PC-9 (cell line): ENCODE measurements at regions not wholly inside any gene's neighbourhood (a gene's known extent, or its start where the extent isn't known, plus 50 kb on each side); places are given as distances from the start of the nearest gene placed in this dataset.

Experiments used
- BruUV-seq: library from RNA; stranded (reverse); fragments of 400-500 nt; replicated peaks from 2 replicates; lab custom pipeline; 2021; lab: Mats Ljungman, UMichigan
- CTCF ChIA-PET: fragments of 300-600 bp; sonication (Branson Sonifier 250); formaldehyde crosslinking; loops from one replicate; lab custom pipeline; 2022; ENCODE audit warnings: antibody characterized with exemption; lab: Charles Lee
- POLR2A ChIA-PET: fragments of 300-600 bp; sonication (Branson Sonifier 250); formaldehyde crosslinking; loops from one replicate; lab custom pipeline; 2022; ENCODE audit warnings: antibody characterized with exemption; ENCODE audit not compliant: unreplicated experiment; lab: Charles Lee
- DNase-seq, 2 experiments: peaks; one replicate each; pipeline versions ENCODE4 v3.0.0 to v3.0.0-alpha.2; 2015 to 2022; ENCODE audit warnings: mixed read lengths in 1 of 2
- H2AFZ ChIP-seq: fragments of 200-600 bp; sonication (generic); 2 replicates; pipeline ENCODE4 v1.8.1; 2017; ENCODE audit warnings: antibody characterized with exemption
- H3F3A ChIP-seq: fragments of 200-600 bp; sonication (generic); 2 replicates; pipeline ENCODE4 v1.8.1; 2017; ENCODE audit warnings: antibody characterized with exemption, mild to moderate bottlenecking, low read depth; ENCODE audit not compliant: insufficient read depth
- H3K27ac ChIP-seq: fragments of 200-600 bp; sonication (generic); 2 replicates; pipeline ENCODE4 v1.6.1; 2016; ENCODE audit warnings: mixed run types
- H3K27me3 ChIP-seq: fragments of 200-600 bp; sonication (generic); 2 replicates; pipeline ENCODE4 v1.6.1; 2016; ENCODE audit warnings: low read depth, mixed run types; ENCODE audit not compliant: insufficient read depth
- H3K36me3 ChIP-seq: fragments of 200-600 bp; sonication (generic); 2 replicates; pipeline ENCODE4 v1.6.1; 2016; ENCODE audit warnings: low read depth, mixed run types
- H3K4me1 ChIP-seq: fragments of 200-600 bp; sonication (generic); replicated peaks from 2 replicates; pipeline ENCODE4 v1.6.1; 2016; ENCODE audit warnings: mixed run types; ENCODE audit not compliant: insufficient read depth
- H3K4me2 ChIP-seq: fragments of 200-600 bp; sonication (generic); 2 replicates; pipeline ENCODE4 v1.6.1; 2017; ENCODE audit warnings: mixed run types
- H3K4me3 ChIP-seq: fragments of 200-600 bp; sonication (generic); 2 replicates; pipeline ENCODE4 v1.6.1; 2016; ENCODE audit warnings: mixed run types
- H3K79me2 ChIP-seq: fragments of 200-600 bp; sonication (generic); 2 replicates; pipeline ENCODE4 v1.6.1; 2017; ENCODE audit warnings: low read depth, mixed run types
- H3K9me2 ChIP-seq: fragments of 200-600 bp; sonication (generic); 2 replicates; pipeline ENCODE4 v1.8.1; 2017; ENCODE audit warnings: mild to moderate bottlenecking; ENCODE audit not compliant: insufficient read depth
- H3K9me3 ChIP-seq: fragments of 200-600 bp; sonication (generic); 2 replicates; pipeline ENCODE4 v1.8.1; 2016; ENCODE audit warnings: low read depth; ENCODE audit not compliant: insufficient read depth
- H4K20me1 ChIP-seq: fragments of 200-600 bp; sonication (generic); 2 replicates; pipeline ENCODE4 v1.8.1; 2017; ENCODE audit not compliant: insufficient read depth
- CTCF ChIP-seq: fragments of 200-600 bp; sonication (generic); conservative IDR thresholded peaks from 2 replicates; pipeline ENCODE4 v1.6.1; 2017; ENCODE audit warnings: mixed run types, antibody characterized with exemption, mild to moderate bottlenecking, moderate library complexity
- EZH2 ChIP-seq: fragments of 200-600 bp; sonication (generic); IDR thresholded peaks from 2 replicates; pipeline ENCODE4 v1.8.0; 2017; ENCODE audit warnings: antibody characterized with exemption, low read depth
- intact Hi-C: fragments of 100-400 bp; cut with micrococcal nuclease; formaldehyde crosslinking; loops from one replicate; pipeline ENCODE4 v1.10.0; 2022; ENCODE audit not compliant: unreplicated experiment

- BruUV-seq: no TSS peak
- Histone ChIP-seq H3K36me3 (no peaks in the 10 kb centered on the region), H3F3A (peaks cover 9% of the 10 kb centered on the region; the same call in 1 of the 2 replicates), H4K20me1 (no peaks in the 10 kb centered on the region), H3K4me3 (no peak overlapping the region), H2AFZ (no peak overlapping the region), H3K9me2 (no peaks in the 10 kb centered on the region), H3K27ac (no peak overlapping the region), H3K27me3 (no peaks in the 10 kb centered on the region), H3K4me1 (no peaks in the 10 kb centered on the region; the same call in 1 of the 2 replicates), H3K4me2 (no peak overlapping the region), H3K79me2 (no peaks in the 10 kb centered on the region), H3K9me3 (no peaks in the 10 kb centered on the region)
- POLR2A ChIA-PET: interaction anchor here (0.6 kb wide), 1 partner anchor 73 kb away, joined by 4 read pairs; the partner anchor contains the start of gene ID3
- TF ChIP-seq EZH2: no peak
- no peak for TF ChIP-seq CTCF
- DNase-seq: no peak
- CTCF ChIA-PET: interaction anchor here (0.6 to 0.8 kb wide), 2 partner anchors 25 to 88 kb away, joined by 3 to 5 read pairs; no protein-coding TSS in a partner anchor
- intact Hi-C loops: loop anchor here (5.0 kb wide), 1 partner anchor 40 kb away; no protein-coding TSS in a partner anchor
Observed at GRCh38 chr1:23632479-23633160, 59.0 kb upstream of the RPL11 start.

- intact Hi-C loops: loop anchor here (5.0 kb wide), 1 partner anchor 37 kb away; no protein-coding TSS in a partner anchor
- H3K36me3 ChIP-seq: no peaks in the 10 kb centered on the region
- POLR2A ChIA-PET: no interaction called here
- no peaks in the 10 kb centered on the region for H3K79me2 ChIP-seq
- BruUV-seq: no TSS peak
- peak in 1 of 2 experiments; percentile 61 for DNase-seq
- no peaks in the 10 kb centered on the region for H3K27me3 ChIP-seq
- no peak for TF ChIP-seq EZH2
- no peak for TF ChIP-seq CTCF
- no peak overlapping the region for H3K27ac ChIP-seq
- H2AFZ ChIP-seq: no peak overlapping the region
- no peaks in the 10 kb centered on the region for H4K20me1 ChIP-seq
- H3K4me1 ChIP-seq: no peaks in the 10 kb centered on the region; the same call in 1 of the 2 replicates
- no peaks in the 10 kb centered on the region for H3K9me2 ChIP-seq
- H3K4me3 ChIP-seq: no peak overlapping the region
- H3F3A ChIP-seq: peaks cover 5% of the 10 kb centered on the region; the same call in 1 of the 2 replicates
- H3K9me3 ChIP-seq: no peaks in the 10 kb centered on the region
- H3K4me2 ChIP-seq: no peak overlapping the region
- CTCF ChIA-PET: no interaction called here
Observed at GRCh38 chr1:23629708-23630290, 61.8 kb upstream of the RPL11 start.

DNA sequence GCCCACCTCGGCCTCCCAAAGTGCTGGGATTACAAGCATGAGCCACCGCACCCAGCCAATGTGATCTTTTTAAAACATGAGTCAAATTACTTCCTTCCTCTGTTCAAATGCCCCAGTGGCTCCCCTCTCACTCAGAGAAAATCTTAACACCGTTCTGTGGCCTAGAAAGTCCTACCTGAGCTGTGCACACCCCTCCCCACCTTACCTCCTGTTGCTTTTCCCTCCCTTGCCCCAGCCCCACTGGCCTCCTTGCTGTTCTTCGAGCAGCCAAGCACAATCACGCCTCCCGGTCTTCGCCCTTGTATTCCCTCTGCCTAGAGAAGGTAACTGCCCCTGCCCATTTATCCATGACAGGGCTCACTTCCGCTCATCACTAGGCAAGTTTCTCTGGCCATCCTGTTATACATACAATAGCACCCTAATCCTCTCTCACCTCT is 62.6 kb upstream of the RPL11 start:
- Histone ChIP-seq H3F3A (peaks cover 5% of the 10 kb centered on the region; the same call in 1 of the 2 replicates), H3K9me2 (no peaks in the 10 kb centered on the region), H2AFZ (no peak overlapping the region), H3K9me3 (no peaks in the 10 kb centered on the region), H3K36me3 (no peaks in the 10 kb centered on the region), H3K27me3 (no peaks in the 10 kb centered on the region), H3K4me1 (no peaks in the 10 kb centered on the region; the same call in 1 of the 2 replicates), H3K27ac (no peak overlapping the region), H3K4me3 (no peak overlapping the region), H3K4me2 (no peak overlapping the region), H4K20me1 (no peaks in the 10 kb centered on the region), H3K79me2 (no peaks in the 10 kb centered on the region)
- ChIA-PET CTCF (no interaction called here), POLR2A (no interaction called here)
- TF ChIP-seq EZH2 (no peak), CTCF (no peak)
- intact Hi-C loops: no loop called here
- no TSS peak for BruUV-seq
- DNase-seq: no peak
